HG02623 (cell line): ENCODE measurements at regions not wholly inside any gene's neighbourhood (a gene's known extent, or its start where the extent isn't known, plus 50 kb on each side); places are given as distances from the start of the nearest gene placed in this dataset.

Source experiments
- ATAC-seq: cut with Tn5 transposase; IDR thresholded peaks from one replicate; pipeline ENCODE4 v1.9.1; 2021; ENCODE audit warnings: moderate library complexity; ENCODE audit not compliant: unreplicated experiment

- no peak for ATAC-seq
These were observed 184.0 kb upstream of the UBL3 start for GRCh38 chr13:30034458-30034795.

- no peak for ATAC-seq
These were observed 183.5 kb upstream of the UBL3 start for GRCh38 chr13:30033681-30034457.

GRCh38 chr13:30032263-30032662, 181.8 kb upstream of the UBL3 start:
- no peak for ATAC-seq

GRCh38 chr13:30031488-30031887, 181.1 kb upstream of the UBL3 start:
- no peak for ATAC-seq

GRCh38 chr13:30030141-30030750, 179.8 kb upstream of the UBL3 start:
- ATAC-seq = no peak

- no peak for ATAC-seq
These were observed 177.4 kb upstream of the UBL3 start for GRCh38 chr13:30027569-30028455.

- ATAC-seq = no peak
These were observed 176.5 kb upstream of the UBL3 start for GRCh38 chr13:30026909-30027308.

- ATAC-seq = no peak
These were observed 175.7 kb upstream of the UBL3 start for GRCh38 chr13:30026093-30026492.

- no peak for ATAC-seq
These were observed 174.9 kb upstream of the UBL3 start for GRCh38 chr13:30025351-30025750.

- no peak for ATAC-seq
These were observed 173.9 kb upstream of the UBL3 start for GRCh38 chr13:30024125-30024865.

- ATAC-seq = no peak
These were observed 172.9 kb upstream of the UBL3 start for GRCh38 chr13:30023196-30023895.

- no peak for ATAC-seq
These were observed 172.4 kb upstream of the UBL3 start for GRCh38 chr13:30022796-30023195.

GRCh38 chr13:30022256-30022655, 171.8 kb upstream of the UBL3 start:
- no peak for ATAC-seq

GRCh38 chr13:30021611-30022010, 171.2 kb upstream of the UBL3 start:
- no peak for ATAC-seq

GRCh38 chr13:30020726-30021312, 170.4 kb upstream of the UBL3 start:
- ATAC-seq = no peak

GRCh38 chr13:30019648-30020626, 169.5 kb upstream of the UBL3 start:
- ATAC-seq = no peak

GRCh38 chr13:30017880-30018279, 167.5 kb upstream of the UBL3 start:
- no peak for ATAC-seq

- no peak for ATAC-seq
These were observed 166.0 kb upstream of the UBL3 start for GRCh38 chr13:30016398-30016797.

- no peak for ATAC-seq
These were observed 159.0 kb upstream of the UBL3 start for GRCh38 chr13:30009411-30009810.
